Pulmonary artery endothelial cell (primary cell): ENCODE measurements at regions not wholly inside any gene's neighbourhood (a gene's known extent, or its start where the extent isn't known, plus 50 kb on each side); places are given as distances from the start of the nearest gene placed in this dataset.
"Not testable (repeated sequence)": the region's sequence is repeated elsewhere in the genome, so short reads cannot be mapped to it uniquely, and the experiment has no call there.

Experiments used
- DNase-seq: peaks from one replicate; pipeline ENCODE4 v3.0.0-alpha.2; 2011; ENCODE audit warnings: low read depth, low spot score

GRCh38 chr6:80435457-80435856, 329.0 kb downstream of the BCKDHB start:
- no peak for DNase-seq

GRCh38 chr6:80434691-80435350, 328.4 kb downstream of the BCKDHB start:
- DNase-seq: no peak

- DNase-seq: no peak
These were observed 327.2 kb downstream of the BCKDHB start for GRCh38 chr6:80433673-80434025.

DNA sequence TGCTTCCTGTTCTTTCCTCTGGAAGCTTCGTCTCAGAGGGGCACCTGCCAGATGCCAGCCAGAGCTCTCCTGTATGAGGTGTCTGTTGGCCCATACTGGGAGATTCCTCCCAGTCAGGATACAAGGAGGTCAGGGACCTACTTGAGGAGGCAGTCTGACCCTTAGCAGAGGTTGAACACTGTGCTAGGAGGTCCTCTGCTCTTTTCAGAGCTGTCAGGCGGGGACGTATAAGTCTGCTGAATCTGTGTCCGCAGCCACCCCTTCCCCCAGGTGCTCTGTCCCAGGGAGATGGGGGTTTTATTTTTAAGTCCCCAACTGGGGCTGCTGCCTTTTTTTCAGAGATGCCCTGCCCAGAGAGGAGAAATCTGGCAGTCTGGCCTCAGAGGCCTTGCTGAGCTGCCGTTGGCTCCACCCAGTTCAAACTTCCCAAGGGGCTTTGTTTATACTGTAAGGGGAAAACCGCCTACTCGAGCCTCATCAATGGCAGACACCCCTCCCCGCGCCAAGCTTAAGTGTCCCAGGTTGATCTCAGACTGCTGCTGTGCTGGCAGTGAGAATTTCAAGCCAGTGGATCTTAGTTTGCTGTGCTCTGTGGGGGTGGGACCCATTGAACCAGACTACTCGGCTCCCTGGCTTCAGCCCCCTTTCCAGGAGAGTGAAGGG, 326.7 kb downstream of the BCKDHB start:
- DNase-seq: no peak

DNA sequence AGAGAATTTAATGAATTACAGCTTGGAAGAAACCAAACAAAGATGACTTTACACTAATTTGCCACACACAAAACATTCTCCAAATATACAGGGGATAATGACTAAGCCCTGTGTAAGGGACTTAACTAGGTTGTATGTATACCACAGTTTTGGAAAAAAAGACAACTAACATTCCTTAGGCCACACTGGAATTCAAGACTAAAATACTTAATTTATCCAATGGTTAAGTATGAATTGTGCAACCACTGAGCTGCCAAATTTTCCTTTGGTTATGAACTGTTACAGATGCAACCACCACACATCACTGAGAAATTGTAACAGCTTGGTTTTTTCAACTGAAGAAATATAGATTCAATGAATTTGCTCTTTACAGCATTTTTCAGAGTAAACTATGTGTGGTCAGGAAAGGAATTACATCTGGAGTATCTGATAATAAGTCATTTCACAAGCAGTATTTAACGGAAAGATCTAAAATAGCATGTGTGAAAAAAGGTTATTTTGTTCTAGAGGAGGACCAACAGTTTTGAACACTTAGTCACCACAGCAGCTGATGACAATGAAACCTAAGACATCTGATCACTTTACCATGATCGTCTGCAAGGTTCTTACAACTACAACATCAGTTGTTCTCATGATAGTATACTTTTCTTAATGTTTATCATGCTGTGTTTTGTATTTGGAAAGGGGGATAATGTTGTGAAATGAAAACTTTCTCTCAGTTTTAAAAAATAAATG, 318.8 kb downstream of the BCKDHB start:
- DNase-seq: no peak

DNA sequence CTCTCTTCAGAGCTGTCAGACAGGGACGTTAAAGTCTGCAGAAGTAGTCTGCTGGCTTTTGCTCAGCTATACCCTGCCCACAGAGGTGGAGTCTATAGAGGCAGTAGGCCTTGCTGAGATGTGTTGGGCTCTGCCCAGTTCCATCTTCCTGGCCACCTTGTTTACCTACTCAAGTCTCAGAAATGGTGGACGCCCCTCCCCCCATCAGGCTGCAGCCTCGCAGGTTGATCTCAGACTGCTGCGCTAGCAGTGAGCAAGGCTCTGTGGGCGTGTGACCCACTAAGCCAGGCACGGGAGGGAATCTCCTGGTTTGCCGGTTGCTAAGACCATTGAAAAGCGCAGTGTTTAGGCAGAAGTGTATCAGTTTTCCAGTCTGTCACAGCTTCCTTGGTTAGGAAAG, 305.0 kb downstream of the BCKDHB start:
- DNase-seq: no peak

- not testable (repeated sequence) for DNase-seq
These were observed 301.5 kb downstream of the BCKDHB start for GRCh38 chr6:80407976-80408375.

- DNase-seq: no peak
These were observed 298.4 kb downstream of the BCKDHB start for GRCh38 chr6:80404889-80405288.

DNA sequence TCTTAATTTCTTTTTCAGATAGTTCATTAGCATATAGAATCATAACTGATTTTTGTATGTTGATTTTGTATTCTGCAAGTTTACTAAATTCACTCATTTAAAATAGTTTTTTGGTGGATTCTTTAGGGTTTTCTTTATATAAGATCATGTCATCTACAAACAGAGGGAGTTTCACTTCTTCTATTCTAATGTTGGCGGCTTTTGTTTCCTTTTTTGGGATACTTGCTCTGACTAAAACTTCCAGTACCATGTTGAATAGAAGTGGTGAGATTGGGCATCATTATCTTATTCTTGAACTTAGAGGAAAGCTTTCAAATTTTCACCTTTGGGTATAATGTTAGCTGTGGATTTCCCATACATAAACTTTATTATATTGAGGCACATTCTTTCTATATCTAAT, 296.9 kb downstream of the BCKDHB start:
- DNase-seq: no peak

- no peak for DNase-seq
These were observed 295.8 kb downstream of the BCKDHB start for GRCh38 chr6:80402266-80402665.
